Activated CD8-positive, alpha-beta T cell treated with anti-CD3 and anti-CD28 coated beads, Interleukin-2, amount 10 ng/mL, durations not matched to agents 7 days and 5 days (primary cell): ENCODE measurements at regions not wholly inside any gene's neighbourhood (a gene's known extent, or its start where the extent isn't known, plus 50 kb on each side); places are given as distances from the start of the nearest gene placed in this dataset.

Source experiments
- ATAC-seq: fragments of 150-1000 bp; cut with Tn5 transposase; one replicate; pipeline ENCODE4 v1.10.0; 2021; ENCODE audit warnings: moderate library complexity
- CTCF ChIA-PET: fragments of 350-600 bp; sonication (Branson Sonifier 250); formaldehyde crosslinking; loops from one replicate; lab custom pipeline; 2021; ENCODE audit warnings: antibody characterized with exemption; lab: Charles Lee
- POLR2A ChIA-PET: fragments of 350-600 bp; sonication (Branson Sonifier 250); formaldehyde crosslinking; loops from one replicate; lab custom pipeline; 2021; ENCODE audit warnings: antibody characterized with exemption; lab: Charles Lee
- DNase-seq: peaks from one replicate; pipeline ENCODE4 v3.0.0-alpha.2; 2020
- H3K27ac Mint-ChIP-seq: one replicate; pipeline ENCODE4 v1.8.0; 2021; ENCODE audit warnings: mild to moderate bottlenecking, mixed read lengths
- H3K27me3 Mint-ChIP-seq: one replicate; pipeline ENCODE4 v1.8.0; 2021; ENCODE audit warnings: low read depth, mixed read lengths
- H3K36me3 Mint-ChIP-seq: one replicate; pipeline ENCODE4 v1.8.0; 2021; ENCODE audit warnings: low read depth, mixed read lengths
- H3K4me1 Mint-ChIP-seq: one replicate; pipeline ENCODE4 v1.8.0; 2021; ENCODE audit warnings: low read depth, mixed read lengths
- H3K4me3 Mint-ChIP-seq: one replicate; pipeline ENCODE4 v1.8.0; 2021; ENCODE audit warnings: mild to moderate bottlenecking, mixed read lengths
- H3K9me3 Mint-ChIP-seq: one replicate; pipeline ENCODE4 v1.8.0; 2022; ENCODE audit warnings: mixed read lengths; ENCODE audit not compliant: insufficient read depth

DNA sequence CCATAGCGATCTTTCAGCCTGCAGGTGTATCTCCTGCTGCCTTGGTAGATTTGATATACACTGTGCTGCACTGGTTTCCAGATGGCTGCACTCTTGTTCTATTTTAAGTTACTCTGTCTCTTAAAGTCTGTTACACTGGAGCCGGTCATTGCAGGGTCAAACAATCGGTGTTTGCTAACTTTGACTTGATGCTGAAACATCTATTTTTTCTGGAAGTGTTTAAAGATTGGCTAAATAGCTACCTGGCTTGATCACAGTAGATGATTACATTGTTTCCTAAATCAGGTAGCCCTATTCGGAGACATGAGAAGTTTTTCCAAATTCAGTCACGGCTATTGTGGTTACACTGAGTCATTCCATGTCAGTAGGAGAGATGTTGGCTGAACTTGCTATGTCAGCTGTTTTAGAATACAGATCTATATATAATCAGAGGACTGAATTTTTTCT lies 574.8 kb downstream of the ETV1 start:
- Mint-ChIP-seq H3K36me3 (no peaks in the 10 kb centered on the region), H3K27me3 (no peaks in the 10 kb centered on the region), H3K4me3 (no peak overlapping the region), H3K4me1 (no peaks in the 10 kb centered on the region), H3K27ac (no peak overlapping the region), H3K9me3 (peaks cover 3% of the 10 kb centered on the region)
- CTCF ChIA-PET: no interaction called here
- no peak for DNase-seq
- no peak for ATAC-seq
- POLR2A ChIA-PET: no interaction called here

DNA sequence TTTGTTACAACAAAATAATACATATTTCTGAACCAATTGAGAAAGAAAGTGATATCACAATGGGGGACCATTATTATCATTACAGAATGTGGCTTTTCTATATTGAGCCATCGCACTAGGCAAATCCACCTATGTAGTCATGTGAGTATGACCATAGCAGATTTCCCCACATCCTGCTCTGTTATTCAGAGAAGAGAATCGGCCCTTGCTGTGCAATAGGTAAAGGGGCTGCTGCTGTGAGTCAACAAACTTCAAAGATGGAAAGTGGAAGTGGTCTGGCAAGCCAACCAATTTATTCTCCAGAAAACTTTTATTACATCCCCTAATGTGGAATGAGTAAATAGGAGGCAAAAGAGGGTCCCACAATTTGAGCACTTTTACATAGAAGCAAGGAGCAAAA lies 573.4 kb downstream of the ETV1 start:
- Mint-ChIP-seq H3K4me3 (no peak overlapping the region), H3K27me3 (no peaks in the 10 kb centered on the region), H3K4me1 (no peaks in the 10 kb centered on the region), H3K27ac (no peak overlapping the region), H3K36me3 (no peaks in the 10 kb centered on the region), H3K9me3 (peaks cover 5% of the 10 kb centered on the region)
- DNase-seq (no peak), ATAC-seq (no peak)
- ChIA-PET CTCF (no interaction called here), POLR2A (no interaction called here)

DNA sequence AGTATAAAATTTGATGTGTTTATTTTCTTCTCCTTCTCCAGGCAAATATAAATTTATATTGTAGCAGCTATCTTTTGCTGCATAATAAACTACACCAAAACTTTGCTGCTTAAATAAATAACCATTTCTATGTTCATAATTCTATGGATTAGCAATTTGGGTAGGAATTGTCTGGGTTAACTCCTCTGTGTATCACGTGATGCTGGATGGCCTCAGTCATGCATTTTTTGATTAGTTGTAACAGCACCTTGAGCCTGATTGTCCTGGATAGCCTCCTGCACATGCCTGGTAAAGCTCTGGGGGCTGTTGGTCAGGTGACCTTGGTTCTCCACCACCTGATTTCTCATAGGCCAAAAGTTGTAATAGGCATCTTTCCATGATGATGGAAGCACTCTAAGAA lies 572.9 kb downstream of the ETV1 start:
- H3K4me3 Mint-ChIP-seq: no peak overlapping the region
- DNase-seq (no peak), ATAC-seq (no peak)
- H3K27me3 Mint-ChIP-seq: no peaks in the 10 kb centered on the region
- POLR2A ChIA-PET: no interaction called here
- H3K4me1 Mint-ChIP-seq: no peaks in the 10 kb centered on the region
- CTCF ChIA-PET: no interaction called here
- no peaks in the 10 kb centered on the region for H3K36me3 Mint-ChIP-seq
- H3K9me3 Mint-ChIP-seq: peaks cover 7% of the 10 kb centered on the region
- H3K27ac Mint-ChIP-seq: no peak overlapping the region

DNA sequence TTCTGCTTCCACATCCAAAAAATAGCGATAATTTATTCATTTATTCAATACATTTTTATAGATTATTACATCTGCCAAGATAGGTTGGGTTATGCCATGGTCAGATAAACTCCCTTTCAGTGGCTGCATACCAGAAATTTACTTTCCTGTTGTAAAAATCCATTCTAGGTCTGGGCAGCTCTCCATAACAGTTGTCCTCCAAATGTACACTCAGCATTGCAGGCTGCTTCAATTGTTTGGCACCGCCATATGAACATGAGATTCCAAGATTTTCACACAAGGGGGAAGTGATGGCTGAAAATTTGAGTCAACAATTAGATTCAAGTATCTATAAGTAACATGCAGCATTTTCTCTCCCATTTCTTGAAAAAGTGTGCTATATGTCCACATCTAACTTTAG lies 568.7 kb downstream of the ETV1 start:
- Mint-ChIP-seq H3K9me3 (peaks cover 7% of the 10 kb centered on the region), H3K36me3 (no peaks in the 10 kb centered on the region), H3K4me3 (no peak overlapping the region), H3K4me1 (no peaks in the 10 kb centered on the region), H3K27ac (no peak overlapping the region), H3K27me3 (no peaks in the 10 kb centered on the region)
- CTCF ChIA-PET: no interaction called here
- POLR2A ChIA-PET: no interaction called here
- ATAC-seq: no peak
- no peak for DNase-seq

DNA sequence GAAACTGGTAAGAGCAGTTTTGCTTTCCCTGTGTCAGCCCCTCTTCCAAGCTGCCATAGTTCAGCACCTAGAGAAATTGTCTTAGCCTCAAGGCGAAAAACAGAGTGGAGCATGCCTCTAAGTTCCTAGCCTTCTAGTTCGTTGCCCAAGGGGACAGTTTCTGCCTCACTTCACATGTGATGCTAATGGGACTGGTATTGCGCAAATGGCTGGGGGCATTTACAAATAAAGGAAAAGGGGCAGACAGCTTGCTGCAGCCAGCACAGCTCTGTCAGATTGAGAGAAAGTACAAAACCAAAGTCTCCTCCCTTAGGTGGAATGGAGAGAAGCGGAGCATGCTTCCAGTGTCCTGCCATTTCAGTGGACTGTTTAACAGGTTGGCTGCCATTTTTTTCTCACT lies 567.7 kb downstream of the ETV1 start:
- POLR2A ChIA-PET: no interaction called here

DNA sequence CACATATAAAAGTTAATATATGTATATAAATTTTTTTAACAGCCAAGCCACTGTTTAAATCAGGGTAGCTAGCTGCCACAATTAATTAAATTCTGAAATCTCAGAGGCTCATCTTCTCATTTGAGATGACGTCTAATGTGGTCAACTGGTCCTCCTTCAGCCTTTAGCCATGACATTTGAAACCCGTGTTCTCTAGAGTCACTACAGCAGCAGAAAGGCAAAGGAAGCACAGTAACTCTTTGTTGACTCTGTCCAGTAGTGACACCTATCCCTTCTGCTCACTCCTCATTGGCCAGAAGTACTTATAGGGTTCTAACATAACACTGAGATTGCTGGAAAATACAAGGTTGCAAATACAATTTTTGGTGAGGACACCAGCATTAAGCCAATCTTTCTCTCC lies 555.5 kb downstream of the ETV1 start:
- no peak for ATAC-seq
- CTCF ChIA-PET: no interaction called here
- Mint-ChIP-seq H3K27me3 (no peaks in the 10 kb centered on the region), H3K4me3 (no peak overlapping the region), H3K4me1 (no peaks in the 10 kb centered on the region), H3K36me3 (no peaks in the 10 kb centered on the region), H3K9me3 (no peaks in the 10 kb centered on the region), H3K27ac (no peak overlapping the region)
- POLR2A ChIA-PET: no interaction called here
- DNase-seq: no peak

More for the DNA sequence above, 567.7 kb downstream of the ETV1 start:
- ATAC-seq (no peak), DNase-seq (no peak)
- H3K4me3 Mint-ChIP-seq: no peak overlapping the region
- H3K4me1 Mint-ChIP-seq: no peaks in the 10 kb centered on the region
- no peak overlapping the region for H3K27ac Mint-ChIP-seq
- H3K36me3 Mint-ChIP-seq: no peaks in the 10 kb centered on the region
- CTCF ChIA-PET: no interaction called here
- no peaks in the 10 kb centered on the region for H3K27me3 Mint-ChIP-seq
- H3K9me3 Mint-ChIP-seq: peaks cover 4% of the 10 kb centered on the region

DNA sequence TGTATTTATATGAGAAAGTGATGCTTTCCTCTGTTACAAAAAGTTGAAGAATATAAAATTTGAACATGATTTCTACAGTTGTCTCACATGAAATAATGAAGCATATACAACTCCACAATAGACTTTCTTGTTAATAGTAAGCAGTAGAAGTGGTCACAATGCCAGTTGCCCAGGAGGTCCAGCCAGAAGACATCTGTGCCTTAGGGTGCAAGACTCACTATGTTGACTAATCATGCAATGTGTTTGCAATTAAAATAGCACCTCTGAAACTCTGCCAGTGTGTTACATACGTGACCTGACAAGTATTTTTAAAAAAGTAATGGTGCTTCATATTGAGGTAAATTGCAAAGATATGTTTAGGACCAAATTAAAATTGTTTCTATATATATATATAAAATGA lies 547.2 kb downstream of the ETV1 start:
- POLR2A ChIA-PET: no interaction called here

DNA sequence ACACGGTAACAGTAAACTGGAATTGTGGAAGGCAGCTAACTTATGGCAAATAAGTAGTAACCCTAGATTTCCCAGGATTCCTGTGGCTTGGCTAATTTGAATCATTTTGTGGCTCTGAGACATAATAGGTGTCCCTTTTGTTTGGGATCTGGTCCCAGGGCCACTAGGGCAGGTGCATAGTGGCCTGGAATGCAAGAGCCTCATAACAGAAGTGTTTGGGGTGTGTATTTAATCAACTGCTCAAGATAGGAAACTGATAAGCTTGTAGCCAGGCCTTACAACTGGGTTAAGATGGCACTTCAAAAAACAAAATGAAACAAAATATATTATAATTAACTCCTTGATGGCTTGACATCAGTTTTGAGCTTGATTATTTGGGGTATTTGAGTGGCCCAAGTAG lies 541.8 kb downstream of the ETV1 start:
- POLR2A ChIA-PET: no interaction called here
- CTCF ChIA-PET: no interaction called here
- Mint-ChIP-seq H3K27me3 (no peaks in the 10 kb centered on the region), H3K4me3 (no peak overlapping the region), H3K9me3 (peaks cover 8% of the 10 kb centered on the region), H3K4me1 (no peaks in the 10 kb centered on the region), H3K36me3 (no peaks in the 10 kb centered on the region), H3K27ac (no peak overlapping the region)
- DNase-seq (no peak), ATAC-seq (no peak)

More for the DNA sequence above, 547.2 kb downstream of the ETV1 start:
- H3K27me3 Mint-ChIP-seq: no peaks in the 10 kb centered on the region
- no peaks in the 10 kb centered on the region for H3K9me3 Mint-ChIP-seq
- no peaks in the 10 kb centered on the region for H3K36me3 Mint-ChIP-seq
- ATAC-seq (no peak), DNase-seq (no peak)
- CTCF ChIA-PET: no interaction called here
- no peaks in the 10 kb centered on the region for H3K4me1 Mint-ChIP-seq
- no peak overlapping the region for H3K4me3 Mint-ChIP-seq
- H3K27ac Mint-ChIP-seq: no peak overlapping the region

DNA sequence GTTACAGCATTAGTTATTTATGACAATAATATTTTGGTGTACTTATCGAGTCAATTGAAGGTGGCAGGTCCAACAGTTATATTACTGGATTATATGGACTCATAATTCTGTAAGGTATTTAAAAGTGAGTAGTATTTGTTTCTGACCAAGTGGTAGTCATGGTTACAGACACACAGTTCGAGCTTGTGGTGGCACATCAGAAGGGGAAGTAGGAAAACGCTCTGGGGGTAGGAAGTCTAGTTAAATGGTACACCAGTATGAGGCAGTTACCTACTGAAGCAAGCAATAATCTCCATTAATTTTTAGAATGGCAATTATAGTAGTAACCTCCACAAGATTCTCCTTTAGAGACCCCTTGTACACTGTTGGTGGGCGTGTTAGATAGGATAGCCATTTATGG lies 541.2 kb downstream of the ETV1 start:
- no peak overlapping the region for H3K27ac Mint-ChIP-seq
- no peaks in the 10 kb centered on the region for H3K4me1 Mint-ChIP-seq
- H3K4me3 Mint-ChIP-seq: no peak overlapping the region
- ChIA-PET CTCF (no interaction called here), POLR2A (no interaction called here)
- no peaks in the 10 kb centered on the region for H3K36me3 Mint-ChIP-seq
- no peak for DNase-seq
- ATAC-seq: no peak
- H3K27me3 Mint-ChIP-seq: no peaks in the 10 kb centered on the region
- H3K9me3 Mint-ChIP-seq: peaks cover 8% of the 10 kb centered on the region

DNA sequence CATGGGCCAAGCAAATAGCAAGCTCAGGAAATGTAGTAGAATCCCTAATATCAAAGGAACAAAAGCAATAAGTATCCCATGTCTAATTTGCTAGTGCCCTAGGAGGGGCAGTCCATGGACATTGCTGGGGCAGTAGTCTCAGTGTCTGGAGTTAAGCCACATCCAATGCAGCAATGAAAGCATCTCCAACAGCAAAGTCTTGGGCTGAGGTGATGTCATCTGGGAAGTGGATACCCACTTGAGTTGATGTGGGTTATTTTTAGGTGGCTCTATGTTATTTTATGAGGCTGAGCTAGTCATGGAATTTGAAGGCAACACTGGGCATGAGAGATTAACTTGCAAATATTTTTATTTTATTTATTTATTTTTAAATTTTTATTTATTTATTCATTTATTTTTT lies 540.0 kb downstream of the ETV1 start:
- Mint-ChIP-seq H3K27ac (no peak overlapping the region), H3K9me3 (peaks cover 8% of the 10 kb centered on the region), H3K36me3 (no peaks in the 10 kb centered on the region), H3K4me3 (no peak overlapping the region), H3K4me1 (no peaks in the 10 kb centered on the region), H3K27me3 (no peaks in the 10 kb centered on the region)
- ChIA-PET CTCF (no interaction called here), POLR2A (no interaction called here)
- ATAC-seq: no peak
- no peak for DNase-seq

DNA sequence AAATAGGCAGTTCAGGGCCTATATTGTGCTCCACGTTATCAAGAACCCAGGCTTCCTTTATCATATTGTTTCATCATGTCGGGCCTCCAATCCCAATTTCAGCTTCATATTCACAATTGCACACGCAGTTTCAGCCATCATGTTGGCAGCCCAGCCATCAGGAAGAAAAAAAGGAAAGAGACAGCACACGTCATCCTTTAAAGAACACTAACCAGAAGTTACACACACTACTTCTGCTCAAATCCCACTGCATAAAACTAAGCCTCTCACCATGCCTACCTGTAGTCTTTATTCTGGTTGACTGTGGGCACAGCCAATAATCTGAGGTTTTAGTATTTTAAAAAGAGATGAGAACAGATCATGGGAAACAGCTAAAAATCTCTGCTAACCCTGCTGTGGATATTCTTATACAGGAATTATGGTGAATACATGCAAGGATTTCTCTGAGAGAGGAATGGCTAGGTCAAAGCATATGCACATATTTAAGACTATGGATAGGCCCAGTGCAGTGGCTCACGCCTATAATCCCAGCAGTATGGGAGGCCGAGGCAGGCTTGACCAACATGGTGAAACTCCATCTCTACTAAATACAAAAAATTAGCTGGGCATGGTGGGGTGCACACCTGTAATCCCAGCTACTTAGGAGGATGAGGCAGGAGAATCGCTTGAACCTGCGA lies 534.4 kb downstream of the ETV1 start:
- no peak for DNase-seq
- H3K27ac Mint-ChIP-seq: no peak overlapping the region
- no peaks in the 10 kb centered on the region for H3K36me3 Mint-ChIP-seq
- ATAC-seq: no peak
- ChIA-PET POLR2A (no interaction called here), CTCF (no interaction called here)
- H3K4me3 Mint-ChIP-seq: no peak overlapping the region
- H3K27me3 Mint-ChIP-seq: no peaks in the 10 kb centered on the region
- H3K4me1 Mint-ChIP-seq: no peaks in the 10 kb centered on the region
- peaks cover 4% of the 10 kb centered on the region for H3K9me3 Mint-ChIP-seq

DNA sequence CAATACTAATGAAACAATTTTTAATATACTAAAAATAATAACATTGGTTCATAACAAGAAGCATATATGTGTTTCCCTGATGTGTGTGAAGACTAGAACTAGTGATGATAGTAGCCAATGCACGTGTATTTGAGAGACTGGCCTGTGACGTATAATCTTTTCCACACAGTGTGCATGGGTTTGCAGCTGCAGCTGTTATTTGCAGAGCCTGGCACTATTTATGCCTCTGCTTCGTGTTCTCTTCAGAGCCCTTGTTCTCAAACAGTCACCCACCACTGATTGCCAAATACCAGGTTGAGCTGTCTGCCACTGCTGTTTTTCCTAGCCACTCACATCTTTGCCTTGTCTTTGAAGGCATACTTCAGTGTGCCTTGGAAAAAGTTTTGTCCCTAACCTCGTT lies 531.7 kb downstream of the ETV1 start:
- H3K27ac Mint-ChIP-seq: no peak overlapping the region
- no peaks in the 10 kb centered on the region for H3K4me1 Mint-ChIP-seq
- no peak for DNase-seq
- H3K27me3 Mint-ChIP-seq: no peaks in the 10 kb centered on the region
- H3K4me3 Mint-ChIP-seq: no peak overlapping the region
- no peaks in the 10 kb centered on the region for H3K9me3 Mint-ChIP-seq
- ChIA-PET CTCF (no interaction called here), POLR2A (no interaction called here)
- no peaks in the 10 kb centered on the region for H3K36me3 Mint-ChIP-seq
- no peak for ATAC-seq
